Urothelium cell line (cell line): ENCODE measurements at regions not wholly inside any gene's neighbourhood (a gene's known extent, or its start where the extent isn't known, plus 50 kb on each side); places are given as distances from the start of the nearest gene placed in this dataset.

Source experiments
- DNase-seq: peaks from one replicate; pipeline ENCODE4 v3.0.0; 2011; ENCODE audit warnings: low spot score, mixed read lengths
- FAIRE-seq: peaks from 2 replicates; lab custom pipeline; 2011; peaks lifted over from hg19 to GRCh38; lab: Jason Lieb, UNC

DNA sequence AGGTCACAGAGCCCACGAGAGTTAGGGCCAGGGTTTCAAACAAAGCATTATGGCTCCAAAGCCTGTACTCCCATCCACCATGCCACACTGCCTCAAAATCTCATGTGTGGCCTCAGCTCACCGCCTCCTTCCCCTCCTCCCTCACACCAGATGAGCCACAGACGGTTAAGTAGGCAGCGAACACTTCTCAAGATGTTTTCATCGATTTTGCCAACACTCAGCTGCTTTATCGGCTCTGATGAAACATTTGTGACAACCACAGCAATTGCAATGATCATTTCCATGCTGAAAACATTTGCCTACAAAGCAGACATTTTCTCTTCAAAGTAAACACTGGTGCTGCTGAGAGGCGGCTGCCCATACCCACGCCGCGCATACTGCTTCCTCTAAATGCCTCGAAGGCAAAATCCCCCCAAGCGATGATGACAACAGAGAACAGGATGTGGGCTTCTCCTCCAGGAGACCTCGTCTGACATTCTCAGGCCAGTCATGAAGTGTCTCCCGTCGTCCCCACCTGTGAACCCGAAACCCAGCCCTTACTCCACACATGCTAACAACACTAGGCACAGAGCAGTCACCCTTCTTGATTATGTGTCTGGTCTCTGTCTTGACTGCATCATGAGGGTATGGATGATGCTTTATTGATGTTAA lies 599.2 kb downstream of the SOX6 start:
- DNase-seq (no peak), FAIRE-seq (no peak)

DNA sequence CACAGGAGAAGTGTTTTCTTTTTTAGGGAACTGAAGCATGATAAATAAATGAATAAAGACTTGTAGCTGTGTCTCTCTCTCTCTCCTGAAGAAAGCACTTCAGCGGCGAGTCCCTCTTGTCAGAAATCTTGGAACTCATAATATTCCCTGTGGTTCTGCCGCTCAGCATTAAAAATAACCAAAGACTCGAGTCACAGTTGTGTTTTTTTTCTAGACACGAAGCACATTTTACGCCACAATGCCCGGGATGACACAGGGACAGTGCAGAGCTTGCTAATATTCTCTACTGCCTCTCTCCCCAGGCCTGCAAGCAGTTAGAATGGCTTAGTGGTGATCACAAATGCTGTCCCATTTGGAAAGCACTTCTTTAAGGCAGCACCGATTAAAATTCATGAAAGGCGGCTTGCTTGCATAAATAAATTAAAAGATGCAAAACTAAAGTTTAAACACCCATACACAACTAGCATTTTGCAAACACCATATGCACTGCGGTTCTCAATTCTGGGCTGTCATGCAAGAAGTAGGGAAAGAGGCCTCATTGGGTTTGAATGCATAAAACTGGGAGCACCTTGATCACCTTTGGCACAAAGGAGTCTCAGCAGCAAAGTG lies 597.4 kb downstream of the SOX6 start:
- FAIRE-seq = no peak

DNA sequence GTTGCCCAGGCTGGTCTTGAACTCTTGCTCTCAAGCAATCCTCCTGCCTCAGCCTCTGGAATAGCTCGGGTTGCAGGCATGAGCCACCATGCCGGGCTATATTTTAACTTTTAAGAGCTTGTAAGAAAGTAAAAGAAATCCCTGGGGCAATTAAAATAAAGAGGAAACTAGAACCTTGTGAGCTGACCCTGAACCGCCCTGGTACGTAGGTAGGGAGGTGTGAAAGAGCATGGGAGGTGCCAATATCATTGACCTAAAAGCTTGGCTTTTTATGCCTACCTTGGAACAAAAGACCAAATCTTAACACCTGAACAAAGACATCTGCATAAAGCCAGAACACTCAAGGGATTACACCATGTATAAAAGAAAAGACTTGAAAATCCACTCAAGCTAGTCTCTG lies 595.1 kb downstream of the SOX6 start:
- no peak for FAIRE-seq
- DNase-seq = no peak

More for the DNA sequence above, 597.4 kb downstream of the SOX6 start:
- DNase-seq = no peak

DNA sequence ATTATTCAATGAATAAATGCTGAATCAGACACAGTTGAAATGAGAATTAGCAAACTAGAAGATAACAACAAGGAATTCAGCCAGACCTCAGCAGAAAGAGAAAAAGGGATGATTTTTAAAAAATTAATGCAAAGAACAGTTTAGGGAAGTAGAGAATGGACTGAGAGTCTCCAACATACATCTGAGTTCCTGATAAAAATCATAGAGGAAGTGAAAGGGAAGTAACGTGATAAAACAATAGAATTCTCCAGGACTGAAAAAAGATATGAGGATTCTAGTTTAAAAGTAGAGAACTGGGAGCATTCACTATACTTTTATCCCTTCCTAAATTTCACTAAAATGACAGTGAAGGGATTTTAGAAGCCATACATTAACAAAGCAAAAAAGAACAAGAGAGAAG lies 592.0 kb downstream of the SOX6 start:
- DNase-seq = no peak
- FAIRE-seq = no peak

DNA sequence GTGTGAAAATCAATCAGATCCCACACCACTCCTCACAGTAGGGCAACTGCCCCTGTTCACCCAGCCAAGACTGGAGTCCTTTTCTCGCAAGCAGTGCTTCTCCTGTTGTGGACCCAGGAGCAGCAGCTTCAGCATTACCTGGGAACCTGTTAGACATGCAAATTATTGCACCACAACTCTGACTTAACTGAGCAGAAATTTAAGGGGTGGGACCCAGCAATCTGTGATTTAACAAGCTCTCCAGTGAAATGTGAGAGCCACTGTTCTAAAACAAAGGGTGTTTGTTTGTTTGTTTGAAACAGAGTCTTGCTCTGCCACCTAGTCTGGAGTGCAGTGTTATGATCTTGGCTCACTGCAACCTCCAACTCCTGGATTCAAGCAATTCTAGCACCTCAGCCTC lies 591.4 kb downstream of the SOX6 start:
- no peak for FAIRE-seq
- no peak for DNase-seq

DNA sequence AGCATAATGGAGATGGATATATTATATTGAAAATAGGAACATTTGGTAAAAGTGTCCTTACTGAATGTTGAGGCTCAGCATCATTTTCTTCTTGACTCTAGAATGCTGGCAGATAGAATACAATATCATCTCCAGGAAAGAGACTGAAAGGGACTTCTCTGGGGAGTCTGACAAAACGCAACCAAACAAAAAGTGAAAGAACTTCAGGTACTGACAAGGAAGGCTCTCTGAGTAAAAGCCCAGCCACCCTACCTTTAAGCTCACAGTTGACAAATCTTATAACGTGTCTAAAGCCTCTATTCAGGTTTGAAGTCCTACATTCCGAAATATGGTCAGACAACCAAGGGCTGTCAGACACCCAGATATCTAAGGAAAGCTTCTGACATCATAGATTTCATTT lies 590.8 kb downstream of the SOX6 start:
- FAIRE-seq (no peak), DNase-seq (no peak)

DNA sequence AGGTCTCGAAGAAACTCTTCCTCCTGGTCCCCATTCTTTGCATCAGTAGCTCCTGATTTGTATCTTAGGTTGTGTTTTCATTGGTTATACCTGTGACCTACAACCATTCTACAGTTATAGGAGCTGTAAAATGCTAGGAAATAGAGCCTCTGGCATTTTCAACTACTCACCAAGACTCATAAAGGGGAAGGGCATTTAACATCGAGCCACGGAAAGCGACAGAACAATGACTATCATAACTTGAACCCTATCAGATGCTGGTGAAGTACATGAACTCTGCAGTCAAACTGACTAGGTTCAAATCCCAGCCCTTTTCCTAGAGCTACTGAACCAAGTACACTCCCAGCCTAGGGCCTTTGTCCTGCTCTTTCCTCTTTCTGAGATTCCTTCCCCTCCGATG lies 588.0 kb downstream of the SOX6 start:
- DNase-seq = no peak
- FAIRE-seq = no peak

DNA sequence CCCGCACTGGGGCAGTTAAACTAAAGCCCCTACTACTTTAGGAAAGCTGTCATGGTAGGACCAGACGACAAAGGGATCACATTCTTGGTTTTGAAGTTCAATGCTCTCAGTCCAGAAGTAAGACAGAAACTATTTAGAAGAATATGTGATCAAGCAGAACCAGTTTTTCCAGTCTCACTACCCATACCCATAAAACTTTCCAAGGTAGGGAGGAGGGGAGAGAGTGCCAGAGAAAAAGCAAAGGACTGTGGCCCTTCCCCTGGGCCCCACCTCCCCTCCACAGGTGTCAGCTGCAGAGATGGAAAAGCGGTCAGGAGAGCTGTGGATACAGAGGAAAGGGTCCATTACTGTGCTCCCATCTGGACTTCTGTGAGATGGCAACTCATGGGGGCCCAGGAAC lies 587.1 kb downstream of the SOX6 start:
- DNase-seq (no peak), FAIRE-seq (no peak)

DNA sequence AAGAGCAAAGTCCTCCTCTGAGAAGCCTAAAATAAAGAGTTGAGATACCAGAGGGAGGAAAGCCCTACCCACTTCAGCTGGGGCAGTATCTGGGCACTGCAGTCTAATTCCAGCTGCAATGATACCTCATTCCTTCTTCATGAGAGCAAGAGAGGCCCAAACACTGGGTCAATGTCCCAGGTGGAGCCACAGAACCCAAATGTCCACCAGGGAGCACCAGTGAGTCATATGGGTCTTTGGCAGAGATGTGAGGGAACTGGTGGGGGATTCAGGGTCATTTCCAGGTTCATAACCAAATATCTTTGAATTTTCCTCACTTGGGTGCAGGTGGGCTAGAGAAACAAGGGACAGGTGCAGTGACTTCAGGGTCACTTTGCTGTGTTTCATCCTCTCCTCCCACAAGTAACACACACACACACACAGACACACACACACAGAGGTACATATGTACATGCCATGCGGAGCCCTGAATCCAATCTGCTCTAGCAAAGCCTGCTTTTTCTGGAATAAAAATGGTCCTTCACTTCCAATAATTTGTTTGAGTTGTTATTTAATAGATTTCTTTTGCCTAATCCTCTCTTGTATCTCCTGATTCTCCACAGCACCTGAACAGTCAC lies 585.4 kb downstream of the SOX6 start:
- FAIRE-seq (peak; percentile 5), DNase-seq (peak; percentile 40)

DNA sequence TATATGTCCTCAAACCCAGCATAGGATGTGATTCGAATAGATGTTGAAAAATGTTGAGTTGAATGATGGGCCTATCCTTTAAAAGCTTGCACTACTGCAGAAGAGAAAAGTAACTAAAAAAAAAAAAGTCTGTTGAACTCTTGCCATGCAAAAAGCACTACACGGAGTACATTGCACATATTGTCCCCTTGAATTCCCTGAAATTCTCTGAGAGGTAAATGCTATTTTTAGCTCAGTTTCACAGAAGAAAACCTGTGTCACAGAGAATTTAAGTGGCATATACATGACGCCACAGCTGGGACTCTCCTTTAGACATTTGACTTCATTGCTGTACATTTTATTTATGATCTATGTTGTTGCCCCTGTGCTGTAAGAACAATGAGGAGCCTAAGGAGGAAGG lies 583.8 kb downstream of the SOX6 start:
- FAIRE-seq (no peak), DNase-seq (no peak)

DNA sequence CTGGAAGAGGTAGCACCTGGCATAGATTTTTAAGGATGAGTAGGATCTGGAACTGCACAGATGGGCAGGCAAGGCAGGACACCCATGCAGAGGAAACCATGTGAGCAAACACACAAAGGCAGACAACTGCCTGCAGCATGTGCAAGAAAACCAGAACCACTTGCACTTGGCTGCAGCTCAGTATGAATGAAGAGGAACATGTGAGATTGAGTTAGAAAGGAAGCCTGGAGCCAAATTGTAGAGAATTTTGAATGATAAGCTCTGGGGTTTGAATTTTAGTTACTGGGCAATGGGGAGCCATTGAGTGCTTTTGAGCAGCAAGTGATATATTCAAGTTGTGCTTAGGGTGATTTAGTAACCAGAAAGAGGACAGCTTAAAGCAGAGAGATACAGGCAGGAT lies 583.4 kb downstream of the SOX6 start:
- FAIRE-seq (no peak), DNase-seq (no peak)

DNA sequence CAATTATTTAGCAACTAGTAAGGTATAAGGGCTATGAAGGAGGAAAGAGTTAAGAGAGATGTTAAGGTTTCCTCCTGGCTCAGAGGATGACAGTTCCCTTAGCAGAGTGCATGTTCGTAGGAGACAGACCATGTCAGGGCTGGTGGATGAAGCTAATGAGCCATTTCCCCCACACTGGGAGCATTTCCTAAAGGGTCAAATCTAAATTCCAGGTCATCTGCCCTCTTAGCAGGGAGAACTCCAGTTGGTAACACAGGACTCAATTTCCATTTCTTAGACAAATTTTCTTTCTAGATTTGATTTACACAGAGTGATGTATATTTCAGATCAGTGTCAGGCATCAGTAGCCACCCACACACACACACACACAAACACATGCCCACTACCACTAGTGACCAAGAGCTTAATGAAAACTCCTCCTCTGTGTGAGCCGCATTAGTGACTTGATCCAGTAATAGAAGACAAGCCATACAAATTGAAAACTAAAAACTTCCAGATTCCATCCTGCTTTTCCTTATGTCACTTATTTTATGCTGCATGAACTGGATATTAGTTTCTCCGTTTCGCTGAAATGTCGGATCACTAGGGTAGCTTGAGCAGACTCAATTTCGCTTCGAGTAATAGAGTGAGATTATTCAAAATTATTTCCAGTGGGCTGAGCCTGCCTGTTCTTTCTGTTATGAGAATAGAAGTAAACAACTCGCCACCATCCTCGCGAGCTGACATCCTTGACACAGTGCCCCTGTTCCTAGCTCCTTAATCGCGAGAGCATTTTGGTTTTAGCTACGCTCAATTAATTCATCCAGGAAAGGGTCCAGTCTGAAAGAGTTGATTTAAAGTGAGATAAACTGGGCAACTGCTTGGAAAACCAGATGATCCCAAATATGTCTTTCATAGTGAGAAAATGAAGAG lies 582.6 kb downstream of the SOX6 start:
- DNase-seq (no peak), FAIRE-seq (no peak)

DNA sequence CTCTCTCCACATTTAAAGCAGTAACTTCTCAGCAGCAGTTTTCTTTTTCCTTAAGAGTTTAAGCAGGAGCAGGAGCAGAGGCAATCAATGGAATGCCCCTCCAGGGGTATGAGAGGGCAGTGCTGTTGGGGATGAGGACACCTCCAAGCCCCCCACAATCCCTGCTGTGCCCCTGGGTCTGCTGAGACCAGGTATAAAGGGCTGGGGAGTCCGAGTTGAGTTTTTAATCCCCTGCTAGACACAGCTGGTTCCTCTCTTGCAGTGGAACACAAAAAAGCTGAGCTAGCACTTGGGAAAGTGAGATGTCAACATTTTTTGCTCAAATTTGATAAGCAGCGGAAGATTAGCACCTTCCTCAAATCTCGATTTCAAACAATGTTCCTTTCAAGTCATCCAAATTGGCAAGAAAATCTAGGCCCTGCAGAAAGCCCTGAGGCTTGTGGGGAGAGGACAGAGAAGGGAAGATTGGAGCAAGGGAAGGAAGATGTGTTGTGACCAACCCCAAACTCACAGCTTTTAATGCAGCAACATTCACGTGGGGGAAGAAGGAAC lies 581.9 kb downstream of the SOX6 start:
- no peak for DNase-seq
- FAIRE-seq = no peak

DNA sequence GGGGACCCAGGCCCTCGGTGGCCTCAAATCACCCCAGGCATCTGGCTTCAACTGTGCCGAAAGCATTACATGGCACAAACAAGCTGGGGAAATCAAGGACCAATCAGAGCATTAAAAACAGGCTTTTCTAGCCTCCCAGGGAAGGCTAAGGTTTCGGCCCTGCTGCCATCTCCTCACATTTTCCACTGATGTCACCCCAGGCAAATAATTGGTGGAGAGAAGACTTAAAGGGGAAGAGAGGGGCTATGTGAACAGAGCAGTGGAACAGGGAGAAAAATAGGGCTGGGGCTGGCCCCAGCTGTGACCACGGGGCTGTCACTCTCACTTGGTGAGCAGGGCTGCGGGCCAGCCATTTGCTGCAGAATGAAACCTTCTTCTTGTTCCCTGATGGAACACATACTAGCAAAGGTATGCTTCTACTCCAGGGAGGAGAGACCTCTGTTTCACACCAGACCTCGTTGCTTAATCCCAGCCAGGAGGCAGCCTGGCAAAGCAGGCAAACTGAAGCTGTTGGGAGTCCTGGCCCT lies 581.3 kb downstream of the SOX6 start:
- DNase-seq = no peak

DNA sequence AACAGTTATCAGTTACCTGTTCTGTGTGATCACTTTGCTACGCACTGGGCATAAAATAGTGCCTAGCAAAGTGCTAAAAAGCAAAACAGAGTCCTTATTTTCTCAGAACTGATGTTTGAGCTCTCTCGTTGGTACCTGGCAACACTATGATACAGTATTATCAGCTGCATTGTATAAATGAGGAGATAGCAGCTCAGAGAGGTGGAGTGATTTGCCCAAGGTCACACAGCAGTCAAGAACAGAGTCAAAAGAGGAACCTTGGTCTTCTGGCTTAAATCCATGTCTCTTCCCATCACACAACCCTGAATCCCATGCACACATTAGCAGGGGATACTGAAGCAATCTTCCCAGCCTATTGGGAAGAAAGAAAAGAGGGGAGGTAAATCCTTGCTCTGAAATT lies 580.5 kb downstream of the SOX6 start:
- no peak for DNase-seq
- FAIRE-seq = no peak

More for the DNA sequence above, 581.3 kb downstream of the SOX6 start:
- no peak for FAIRE-seq

DNA sequence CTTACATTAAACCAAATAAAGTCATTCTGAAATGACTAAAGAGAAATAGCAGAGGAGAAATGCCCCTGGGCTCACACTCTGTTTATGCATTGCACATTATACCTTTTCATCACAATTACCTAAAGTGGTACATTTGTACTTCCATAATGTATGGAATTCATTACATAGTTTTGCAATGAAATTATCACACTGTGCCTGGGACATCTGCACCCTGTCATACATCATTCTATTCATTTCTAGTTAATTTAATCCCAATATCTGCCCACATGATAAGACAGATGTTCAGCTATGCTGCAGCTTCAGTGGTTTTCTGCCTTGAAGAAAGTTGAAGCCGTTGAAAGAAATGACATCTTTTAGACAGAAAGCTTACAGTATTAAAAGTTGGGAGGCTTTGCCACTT lies 580.0 kb downstream of the SOX6 start:
- DNase-seq (no peak), FAIRE-seq (no peak)

DNA sequence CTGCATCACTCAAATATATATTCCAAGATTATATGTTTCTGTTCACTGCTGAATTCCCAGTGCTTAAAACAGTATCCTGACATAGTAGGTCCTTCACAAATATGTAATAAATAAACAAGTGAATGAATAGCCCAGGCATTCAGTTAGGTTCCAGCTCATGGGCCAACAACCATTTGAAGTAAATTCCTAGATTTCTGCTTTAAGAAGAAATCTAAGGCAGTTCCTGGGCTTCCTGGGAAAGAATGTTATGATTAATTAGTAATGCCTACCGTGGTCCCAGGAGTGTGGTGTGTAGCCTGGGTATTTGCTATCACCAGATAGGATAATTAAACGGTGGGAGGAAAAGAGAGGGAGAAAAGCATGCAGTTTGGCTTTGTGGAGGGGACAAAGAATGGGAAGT lies 576.8 kb downstream of the SOX6 start:
- DNase-seq = no peak
- no peak for FAIRE-seq

DNA sequence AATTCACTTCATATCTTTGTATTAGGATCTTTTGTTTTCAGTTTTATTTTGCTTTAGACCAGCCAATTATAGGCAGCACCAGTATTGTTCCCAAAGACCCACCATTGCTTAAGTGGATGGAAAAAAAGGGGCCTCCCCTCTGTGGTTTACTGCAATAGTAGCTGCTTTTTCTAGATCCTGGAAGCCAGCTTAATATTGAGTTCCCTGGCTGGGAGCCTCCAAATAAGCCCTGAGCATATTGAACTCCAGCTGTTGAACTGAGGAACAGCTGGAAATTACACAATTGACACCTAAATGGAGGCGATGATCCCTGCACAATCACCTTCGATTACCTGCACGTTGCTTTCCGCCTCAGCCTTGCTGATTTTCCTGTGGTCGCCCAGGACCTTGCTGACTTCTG lies 576.0 kb downstream of the SOX6 start:
- DNase-seq = no peak
- no peak for FAIRE-seq

DNA sequence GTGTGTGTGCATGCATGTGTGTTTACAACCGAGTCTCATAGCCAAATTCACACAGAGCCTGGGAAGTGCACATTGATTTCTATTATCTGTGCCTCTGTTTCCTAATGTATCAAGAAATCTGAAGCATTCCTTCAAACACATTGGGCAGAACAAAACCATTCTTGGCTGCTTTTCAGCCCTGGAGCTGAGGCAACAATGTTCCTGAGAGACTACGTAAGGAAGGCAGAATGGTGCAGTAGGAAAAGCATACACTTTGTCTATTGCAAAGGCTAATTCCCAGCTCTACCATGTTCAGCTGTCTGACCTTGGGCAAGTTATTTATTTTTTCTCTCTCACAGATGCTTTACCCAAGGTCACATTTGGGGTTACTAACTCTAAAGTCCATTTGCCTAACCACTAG lies 575.5 kb downstream of the SOX6 start:
- no peak for DNase-seq
- FAIRE-seq = no peak

DNA sequence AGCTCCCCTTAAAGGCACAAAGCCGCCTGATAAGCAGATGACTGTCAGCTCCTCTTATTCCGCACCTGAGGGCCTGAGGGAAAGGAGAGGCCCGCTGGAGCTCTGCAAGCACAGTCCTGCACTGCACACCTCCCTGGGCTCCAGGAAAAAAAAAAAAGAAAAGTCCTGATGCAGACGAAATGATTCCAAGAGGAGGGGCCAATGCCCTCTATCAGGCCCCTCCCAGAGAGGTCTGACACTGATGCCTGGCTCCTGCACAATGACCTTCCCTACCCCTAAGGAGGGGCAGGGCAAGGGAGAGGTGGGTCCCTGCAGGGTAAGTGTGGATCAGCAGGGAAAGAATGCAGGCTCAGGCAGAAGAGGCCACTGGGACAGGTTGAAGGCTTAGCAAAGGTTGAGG lies 572.7 kb downstream of the SOX6 start:
- no peak for DNase-seq
- no peak for FAIRE-seq
